CD14-positive monocyte (primary cell): ENCODE measurements at regions not wholly inside any gene's neighbourhood (a gene's known extent, or its start where the extent isn't known, plus 50 kb on each side); places are given as distances from the start of the nearest gene placed in this dataset.

ENCODE experiments used
- DNase-seq, 3 donors: peaks; one replicate each; pipeline ENCODE4 v3.0.0-alpha.2; 2011 to 2022
- H2AFZ ChIP-seq: 2 replicates; pipeline ENCODE4 v1.6.0; 2012; ENCODE audit warnings: mild to moderate bottlenecking, low read depth, low read length, inconsistent platforms; ENCODE audit not compliant: insufficient read depth, poor library complexity, severe bottlenecking
- H3K27ac ChIP-seq, 2 donors: 1 replicate in 1 of 2; 2 replicates in 1 of 2; pipeline ENCODE4 v1.5.1; 2012 to 2013; ENCODE audit warnings: low read length in 2 of 2, control low read depth in 1 of 2, inconsistent platforms in 1 of 2, low read depth in 1 of 2, mild to moderate bottlenecking in 1 of 2
- H3K27me3 ChIP-seq, 2 donors: one replicate each; pipeline versions ENCODE4 v1.6.0 to v1.6.1; 2011 to 2013; ENCODE audit warnings: low read length in 2 of 2; ENCODE audit not compliant: control insufficient read depth in 2 of 2, insufficient read depth in 2 of 2
- H3K36me3 ChIP-seq, 2 donors: replicated peaks in 1 of 2; 1 replicate in 1 of 2; 2 replicates in 1 of 2; pipeline versions ENCODE4 v1.5.1 to v1.6.1; 2012 to 2013; ENCODE audit warnings: low read length in 2 of 2, control low read depth in 1 of 2, inconsistent platforms in 1 of 2, mild to moderate bottlenecking in 1 of 2; ENCODE audit not compliant: insufficient read depth in 2 of 2, control insufficient read depth in 1 of 2
- H3K4me1 ChIP-seq, 2 donors: 1 replicate in 1 of 2; 2 replicates in 1 of 2; pipeline versions ENCODE4 v1.5.1 to v1.6.1; 2012 to 2013; ENCODE audit warnings: low read length in 2 of 2, control low read depth in 1 of 2, inconsistent platforms in 1 of 2, mild to moderate bottlenecking in 1 of 2, moderate library complexity in 1 of 2; ENCODE audit not compliant: insufficient read depth in 2 of 2, control insufficient read depth in 1 of 2
- H3K4me2 ChIP-seq: replicated peaks from 2 replicates; pipeline ENCODE3; 2012; ENCODE audit warnings: low read length, moderate library complexity, mild to moderate bottlenecking; ENCODE audit not compliant: poor library complexity, severe bottlenecking; ENCODE audit errors: extremely low read depth
- H3K4me3 ChIP-seq, 3 experiments: fragments of 200-600 bp in 1 of 3; sonication (generic) in 1 of 3; replicated peaks in 1 of 3; 1 replicate in 2 of 3; 2 replicates in 1 of 3; pipeline ENCODE4 v1.5.1; 2011 to 2013; ENCODE audit warnings: low read length in 3 of 3, mild to moderate bottlenecking in 3 of 3, control low read depth in 2 of 3, low read depth in 2 of 3, inconsistent platforms in 1 of 3, moderate library complexity in 1 of 3
- H3K79me2 ChIP-seq: 2 replicates; pipeline ENCODE4 v1.6.0; 2012; ENCODE audit warnings: mild to moderate bottlenecking, control low read depth, inconsistent platforms, low read length, moderate library complexity; ENCODE audit not compliant: insufficient read depth
- H3K9ac ChIP-seq: 2 replicates; pipeline ENCODE4 v1.6.0; 2017; ENCODE audit warnings: low read length, mild to moderate bottlenecking; ENCODE audit not compliant: insufficient read depth, poor library complexity, severe bottlenecking
- H3K9me3 ChIP-seq, 2 donors: replicated peaks in 1 of 2; 1 replicate in 1 of 2; 2 replicates in 1 of 2; pipeline versions ENCODE4 v1.5.1 to v1.6.1; 2012 to 2013; ENCODE audit warnings: low read length in 2 of 2, control low read depth in 1 of 2; ENCODE audit not compliant: control insufficient read depth in 1 of 2, insufficient read depth in 1 of 2
- H4K20me1 ChIP-seq: 2 replicates; pipeline ENCODE4 v1.6.0; 2012; ENCODE audit warnings: mild to moderate bottlenecking, low read length, control low read depth, moderate library complexity; ENCODE audit not compliant: insufficient read depth
- H3K27ac Mint-ChIP-seq, 7 donors: one replicate each; pipeline ENCODE4 v1.8.0; 2020; ENCODE audit warnings: mild to moderate bottlenecking in 7 of 7, mixed read lengths in 7 of 7, moderate library complexity in 6 of 7, inconsistent platforms in 2 of 7
- H3K27me3 Mint-ChIP-seq, 3 donors: one replicate each; pipeline ENCODE4 v1.8.0; 2021 to 2022; ENCODE audit warnings: low read depth in 3 of 3, mild to moderate bottlenecking in 3 of 3, mixed read lengths in 3 of 3, moderate library complexity in 3 of 3, inconsistent platforms in 1 of 3
- H3K36me3 Mint-ChIP-seq, 2 donors: one replicate each; pipeline ENCODE4 v1.8.0; 2020; ENCODE audit warnings: mixed read lengths in 2 of 2, inconsistent platforms in 1 of 2, mild to moderate bottlenecking in 1 of 2
- H3K4me1 Mint-ChIP-seq: one replicate; pipeline ENCODE4 v1.8.0; 2020; ENCODE audit warnings: mild to moderate bottlenecking, mixed read lengths
- H3K4me3 Mint-ChIP-seq, 2 donors: one replicate each; pipeline ENCODE4 v1.8.0; 2020; ENCODE audit warnings: mild to moderate bottlenecking in 2 of 2, mixed read lengths in 2 of 2, moderate library complexity in 1 of 2
- H3K9me3 Mint-ChIP-seq, 7 donors: one replicate each; pipeline ENCODE4 v1.8.0; 2020 to 2022; ENCODE audit warnings: mixed read lengths in 7 of 7, mild to moderate bottlenecking in 6 of 7, moderate library complexity in 6 of 7, inconsistent platforms in 2 of 7
- WGBS: methylation state at CpG from one replicate; pipeline ENCODE4 v1.1.5; 2013; ENCODE audit warnings: missing lambda C conversion rate; ENCODE audit not compliant: insufficient coverage; 5-methylcytosine and 5-hydroxymethylcytosine counted together
- intact Hi-C, 2 donors: fragments of 100-400 bp; cut with micrococcal nuclease; formaldehyde crosslinking; loops; one replicate each; pipeline versions ENCODE4 v1.15.0 to v1.15.1; 2023
- TF ChIP-seq, protein P1 (sequence below): fragments of 200-600 bp; IDR thresholded peaks from one replicate; pipeline ENCODE4 v1.8.0; 2022; ENCODE audit warnings: antibody characterized with exemption, mild to moderate bottlenecking

GRCh38 chr11:81472646-81473045 lies 1261.0 kb downstream of the FAM181B start:
- no peak overlapping the region for H2AFZ ChIP-seq
- no peak overlapping the region for H3K27ac ChIP-seq
- Mint-ChIP-seq H3K27me3 (no peaks in the 10 kb centered on the region), H3K4me3 (no peak overlapping the region), H3K9me3 (peaks cover 0 to 11% (median 7%) of the 10 kb centered on the region in 7 donors), H3K36me3 (no peaks in the 10 kb centered on the region), H3K4me1 (no peaks in the 10 kb centered on the region), H3K27ac (no peak overlapping the region)
- no peak overlapping the region for H3K4me2 ChIP-seq
- no peak overlapping the region for H3K4me3 ChIP-seq
- H3K36me3 ChIP-seq, result no peaks in the 10 kb centered on the region
- no peaks in the 10 kb centered on the region for H3K4me1 ChIP-seq
- DNase-seq, result no peak
- TF ChIP-seq, protein P1, sequence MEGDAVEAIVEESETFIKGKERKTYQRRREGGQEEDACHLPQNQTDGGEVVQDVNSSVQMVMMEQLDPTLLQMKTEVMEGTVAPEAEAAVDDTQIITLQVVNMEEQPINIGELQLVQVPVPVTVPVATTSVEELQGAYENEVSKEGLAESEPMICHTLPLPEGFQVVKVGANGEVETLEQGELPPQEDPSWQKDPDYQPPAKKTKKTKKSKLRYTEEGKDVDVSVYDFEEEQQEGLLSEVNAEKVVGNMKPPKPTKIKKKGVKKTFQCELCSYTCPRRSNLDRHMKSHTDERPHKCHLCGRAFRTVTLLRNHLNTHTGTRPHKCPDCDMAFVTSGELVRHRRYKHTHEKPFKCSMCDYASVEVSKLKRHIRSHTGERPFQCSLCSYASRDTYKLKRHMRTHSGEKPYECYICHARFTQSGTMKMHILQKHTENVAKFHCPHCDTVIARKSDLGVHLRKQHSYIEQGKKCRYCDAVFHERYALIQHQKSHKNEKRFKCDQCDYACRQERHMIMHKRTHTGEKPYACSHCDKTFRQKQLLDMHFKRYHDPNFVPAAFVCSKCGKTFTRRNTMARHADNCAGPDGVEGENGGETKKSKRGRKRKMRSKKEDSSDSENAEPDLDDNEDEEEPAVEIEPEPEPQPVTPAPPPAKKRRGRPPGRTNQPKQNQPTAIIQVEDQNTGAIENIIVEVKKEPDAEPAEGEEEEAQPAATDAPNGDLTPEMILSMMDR, result no peak
- intact Hi-C loops, result no loop called here
- no peaks in the 10 kb centered on the region for H3K79me2 ChIP-seq
- no peak overlapping the region for H3K9ac ChIP-seq
- H3K27me3 ChIP-seq, result no peaks in the 10 kb centered on the region
- no CpG with 5 or more reads among the region's 2 CpGs for WGBS
- no peaks in the 10 kb centered on the region for H4K20me1 ChIP-seq
- H3K9me3 ChIP-seq, result peaks cover 0 to 14% of the 10 kb centered on the region in 2 donors

- no peak for DNase-seq
- H2AFZ ChIP-seq, result no peak overlapping the region
- no peaks in the 10 kb centered on the region for H4K20me1 ChIP-seq
- WGBS, result 83% methylated on average over 3 of the region's 3 CpGs
- Mint-ChIP-seq H3K9me3 (peaks cover 0 to 19% (median 10%) of the 10 kb centered on the region in 7 donors), H3K27ac (no peak overlapping the region), H3K27me3 (no peaks in the 10 kb centered on the region), H3K4me1 (no peaks in the 10 kb centered on the region), H3K4me3 (no peak overlapping the region), H3K36me3 (no peaks in the 10 kb centered on the region)
- H3K36me3 ChIP-seq, result no peaks in the 10 kb centered on the region
- TF ChIP-seq, protein P1, result no peak
- H3K4me1 ChIP-seq, result no peaks in the 10 kb centered on the region
- H3K27ac ChIP-seq, result no peak overlapping the region
- no peak overlapping the region for H3K4me2 ChIP-seq
- H3K9me3 ChIP-seq, result peaks cover 3 to 16% of the 10 kb centered on the region in 2 donors
- no peak overlapping the region for H3K9ac ChIP-seq
- no peak overlapping the region for H3K4me3 ChIP-seq
- H3K79me2 ChIP-seq, result no peaks in the 10 kb centered on the region
- intact Hi-C loops, result no loop called here
- no peaks in the 10 kb centered on the region for H3K27me3 ChIP-seq
Measured at GRCh38 chr11:81470446-81470845, 1263.2 kb downstream of the FAM181B start.
